ENCODE measurements at regions not wholly inside any gene's neighbourhood (a gene's known extent, or its start where the extent isn't known, plus 50 kb on each side); places are given as distances from the start of the nearest gene placed in this dataset.

DNA sequence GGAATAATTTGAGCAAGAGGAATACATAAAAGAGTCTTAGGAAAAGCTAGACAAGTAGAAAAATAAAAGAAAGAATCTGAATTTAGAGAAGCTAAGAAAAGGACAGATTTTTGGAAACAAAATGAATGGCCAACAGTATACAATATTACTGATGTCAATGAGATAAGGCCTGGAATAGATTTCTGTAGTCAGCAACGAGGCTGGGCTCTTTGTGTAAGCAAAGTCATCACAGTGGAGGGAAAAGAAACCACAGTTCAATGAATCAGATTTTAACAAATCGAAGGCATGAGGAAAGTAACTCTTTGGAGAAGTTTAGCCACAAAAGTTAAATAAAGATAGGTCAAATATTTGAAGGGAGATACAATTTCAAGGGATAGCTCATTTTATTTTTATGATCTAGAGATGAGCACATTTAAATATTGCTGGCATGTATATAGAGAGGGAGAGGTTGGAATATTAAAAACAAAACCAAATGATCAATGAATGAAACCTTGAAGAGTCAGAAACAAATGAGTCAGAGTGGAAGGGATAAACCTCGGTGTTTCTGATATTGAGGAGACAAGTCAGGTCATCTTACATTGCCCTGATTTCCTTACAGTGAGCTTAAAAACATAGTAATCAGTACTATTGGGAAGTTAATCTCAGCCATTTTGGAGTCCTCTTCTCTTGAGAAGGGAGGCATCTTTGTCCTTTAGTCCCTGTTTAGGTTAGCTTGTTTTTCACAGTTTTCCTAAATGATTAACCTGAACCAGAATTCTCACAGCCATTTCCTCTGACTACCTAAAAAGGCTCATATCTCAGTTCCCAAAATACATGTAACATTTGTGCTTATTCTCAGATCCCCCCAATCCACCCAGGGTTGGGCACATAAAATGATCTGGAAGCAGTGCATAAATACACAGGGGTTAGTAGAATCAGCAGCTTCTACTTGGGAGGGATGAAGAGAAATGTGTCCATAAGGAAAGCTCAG lies 620.0 kb upstream of the B3GALT2 start:
- no peak overlapping the region for H3K4me3 ChIP-seq (ENCODE audit: control insufficient read depth, low read depth, low read length)

DNA sequence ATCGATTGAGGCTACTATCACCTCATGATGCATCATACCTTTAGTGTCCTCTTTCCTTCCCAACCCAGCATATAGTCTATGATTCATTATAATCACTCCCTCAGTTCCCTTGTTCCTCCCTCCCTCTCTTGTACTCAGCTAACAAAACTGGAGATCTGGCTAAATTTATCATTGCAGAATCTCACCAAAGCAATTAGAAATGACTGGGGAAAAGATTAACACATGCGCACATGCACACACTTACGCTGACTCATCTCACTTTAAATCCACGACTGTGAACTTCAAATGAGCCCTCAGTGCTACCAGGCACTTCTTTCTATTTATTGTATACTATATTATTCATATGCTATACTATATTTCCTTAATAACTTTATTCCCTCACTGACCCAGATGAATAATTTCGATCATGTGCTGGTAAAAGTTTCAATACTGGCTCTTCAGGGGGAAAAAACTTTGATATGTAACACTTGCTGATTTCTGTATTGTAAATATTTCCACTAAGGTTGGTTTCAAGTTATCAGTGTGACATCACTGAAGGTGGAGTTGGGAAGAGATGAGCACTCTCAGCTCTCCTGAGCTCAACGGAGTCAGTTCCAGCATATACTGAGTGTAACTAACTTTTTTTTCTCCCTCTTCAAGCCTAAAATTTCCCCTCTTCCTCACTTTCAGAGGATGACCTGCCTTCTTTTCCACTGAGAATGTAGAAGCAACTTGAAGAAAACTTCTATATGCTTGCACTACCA lies 613.7 kb upstream of the B3GALT2 start:
- H3K4me3 ChIP-seq (ENCODE audit: control insufficient read depth, low read depth, low read length): no peak overlapping the region
- TF ChIP-seq, protein P1, sequence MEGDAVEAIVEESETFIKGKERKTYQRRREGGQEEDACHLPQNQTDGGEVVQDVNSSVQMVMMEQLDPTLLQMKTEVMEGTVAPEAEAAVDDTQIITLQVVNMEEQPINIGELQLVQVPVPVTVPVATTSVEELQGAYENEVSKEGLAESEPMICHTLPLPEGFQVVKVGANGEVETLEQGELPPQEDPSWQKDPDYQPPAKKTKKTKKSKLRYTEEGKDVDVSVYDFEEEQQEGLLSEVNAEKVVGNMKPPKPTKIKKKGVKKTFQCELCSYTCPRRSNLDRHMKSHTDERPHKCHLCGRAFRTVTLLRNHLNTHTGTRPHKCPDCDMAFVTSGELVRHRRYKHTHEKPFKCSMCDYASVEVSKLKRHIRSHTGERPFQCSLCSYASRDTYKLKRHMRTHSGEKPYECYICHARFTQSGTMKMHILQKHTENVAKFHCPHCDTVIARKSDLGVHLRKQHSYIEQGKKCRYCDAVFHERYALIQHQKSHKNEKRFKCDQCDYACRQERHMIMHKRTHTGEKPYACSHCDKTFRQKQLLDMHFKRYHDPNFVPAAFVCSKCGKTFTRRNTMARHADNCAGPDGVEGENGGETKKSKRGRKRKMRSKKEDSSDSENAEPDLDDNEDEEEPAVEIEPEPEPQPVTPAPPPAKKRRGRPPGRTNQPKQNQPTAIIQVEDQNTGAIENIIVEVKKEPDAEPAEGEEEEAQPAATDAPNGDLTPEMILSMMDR (conservative IDR thresholded peaks at IDR 0.05; ENCODE audit: control insufficient read depth, insufficient read depth, low read depth, low read length): no peak
- DNase-seq (ENCODE audit: low read depth): no peak

More for the DNA sequence above, 620.0 kb upstream of the B3GALT2 start:
- no peak for DNase-seq (ENCODE audit: low read depth)
- TF ChIP-seq, protein P1 (conservative IDR thresholded peaks at IDR 0.05; ENCODE audit: control insufficient read depth, insufficient read depth, low read depth, low read length): no peak

DNA sequence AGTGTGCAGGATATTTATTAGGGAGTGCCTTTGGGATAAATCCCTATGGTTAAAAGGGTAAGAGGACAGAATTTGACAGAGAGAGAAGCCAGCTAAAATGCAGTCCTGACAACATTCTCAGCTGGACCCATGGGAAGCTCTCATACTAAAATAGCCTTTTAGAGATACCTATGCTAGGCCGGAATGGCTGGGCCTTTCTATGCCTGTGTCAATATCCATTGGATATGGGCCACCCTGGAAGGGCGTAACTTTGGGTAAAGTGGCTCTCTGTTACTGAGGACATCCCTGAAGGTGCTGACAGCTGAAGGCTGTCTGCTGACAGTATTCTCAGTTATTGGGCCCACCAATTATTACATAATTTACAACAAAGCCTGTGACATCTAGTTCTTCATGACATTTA lies 613.0 kb upstream of the B3GALT2 start:
- H3K4me3 ChIP-seq (ENCODE audit: control insufficient read depth, low read depth, low read length): no peak overlapping the region
- TF ChIP-seq, protein P1 (conservative IDR thresholded peaks at IDR 0.05; ENCODE audit: control insufficient read depth, insufficient read depth, low read depth, low read length): no peak
- no peak for DNase-seq (ENCODE audit: low read depth)

DNA sequence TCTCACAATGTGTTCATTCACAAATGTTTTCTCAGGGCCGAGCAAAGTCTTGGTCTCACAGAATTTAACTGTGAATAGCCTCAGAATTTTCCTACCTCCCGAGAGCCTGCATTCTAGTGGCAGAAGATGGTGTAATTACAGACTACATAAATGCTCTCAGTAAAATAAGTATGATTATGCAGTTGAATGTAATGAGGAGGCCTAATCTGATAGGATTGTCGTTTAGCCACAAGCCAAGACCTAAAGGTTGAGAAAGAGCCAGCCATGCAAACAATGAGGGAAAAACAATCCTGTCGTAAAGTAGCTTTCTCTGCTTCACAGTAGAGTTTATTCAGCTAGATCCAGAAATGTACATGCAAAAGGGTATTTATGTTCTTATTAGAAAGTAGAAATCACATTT lies 607.8 kb upstream of the B3GALT2 start:
- H3K4me3 ChIP-seq (ENCODE audit: control insufficient read depth, low read depth, low read length): no peak overlapping the region
- TF ChIP-seq, protein P1 (conservative IDR thresholded peaks at IDR 0.05; ENCODE audit: control insufficient read depth, insufficient read depth, low read depth, low read length): no peak
- DNase-seq (ENCODE audit: low read depth): no peak

DNA sequence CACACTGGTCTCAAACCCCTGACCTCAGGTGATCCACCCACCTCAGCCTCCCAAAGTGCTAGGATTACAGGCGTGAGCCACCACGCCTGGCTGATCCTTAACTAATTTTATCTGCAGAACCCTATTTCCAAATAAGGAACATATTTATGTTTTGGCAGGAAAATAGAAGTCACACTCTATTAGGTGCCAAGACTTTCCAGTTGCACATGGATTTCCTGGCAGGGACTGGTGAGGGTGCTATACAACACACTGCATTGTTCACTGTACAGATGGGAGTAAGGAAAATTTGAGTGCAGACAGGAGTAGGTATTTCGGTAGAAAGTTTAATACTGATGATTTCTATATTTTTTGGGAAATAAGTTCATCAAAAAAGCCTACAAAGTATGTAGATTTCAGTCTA lies 605.3 kb upstream of the B3GALT2 start:
- DNase-seq (ENCODE audit: low read depth): no peak
- H3K4me3 ChIP-seq (ENCODE audit: control insufficient read depth, low read depth, low read length): no peak overlapping the region
- TF ChIP-seq, protein P1 (conservative IDR thresholded peaks at IDR 0.05; ENCODE audit: control insufficient read depth, insufficient read depth, low read depth, low read length): no peak

DNA sequence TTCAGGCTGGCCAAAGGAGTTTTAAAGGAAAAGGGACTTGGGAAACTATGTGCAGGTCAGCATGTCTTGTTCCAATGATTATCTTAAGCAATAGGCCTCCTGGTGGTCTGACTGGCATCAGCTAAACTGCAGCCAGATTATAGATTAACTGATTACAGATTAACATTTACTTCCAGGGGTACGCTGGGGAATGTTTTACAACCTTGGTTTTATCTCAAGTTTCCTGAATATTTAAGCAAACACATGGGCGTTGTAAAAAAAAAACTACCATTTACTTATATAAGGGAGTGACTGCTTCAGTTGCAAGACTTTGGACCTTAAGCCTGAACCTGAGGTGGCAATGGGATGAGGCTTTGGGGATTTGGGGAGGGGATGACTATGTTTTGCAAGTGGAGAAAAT lies 600.6 kb upstream of the B3GALT2 start:
- TF ChIP-seq, protein P1 (conservative IDR thresholded peaks at IDR 0.05; ENCODE audit: control insufficient read depth, insufficient read depth, low read depth, low read length): no peak
- DNase-seq (ENCODE audit: low read depth): no peak
- H3K4me3 ChIP-seq (ENCODE audit: control insufficient read depth, low read depth, low read length): no peak overlapping the region
